Fibroblast of lung (primary cell): ENCODE measurements at regions not wholly inside any gene's neighbourhood (a gene's known extent, or its start where the extent isn't known, plus 50 kb on each side); places are given as distances from the start of the nearest gene placed in this dataset.

Source experiments
- DNase-seq, 2 donors: peaks; one replicate each; pipeline versions ENCODE4 v3.0.0 to v3.0.0-alpha.2; 2010; ENCODE audit warnings: low read depth in 2 of 2
- H2AFZ ChIP-seq: 2 replicates; pipeline ENCODE4 v1.5.1; 2012; ENCODE audit warnings: low read length, control low read depth, inconsistent platforms
- H3K27ac ChIP-seq: 2 replicates; pipeline ENCODE4 v1.5.1; 2011; ENCODE audit warnings: low read length, control low read depth; ENCODE audit not compliant: insufficient read depth
- H3K27me3 ChIP-seq: 2 replicates; pipeline ENCODE4 v1.5.1; 2011; ENCODE audit warnings: mild to moderate bottlenecking, low read length; ENCODE audit not compliant: control insufficient read depth, insufficient read depth
- H3K36me3 ChIP-seq: 2 replicates; pipeline ENCODE4 v1.5.1; 2011; ENCODE audit warnings: low read length; ENCODE audit not compliant: control insufficient read depth, insufficient read depth
- H3K4me1 ChIP-seq: 2 replicates; pipeline ENCODE4 v1.5.1; 2011; ENCODE audit warnings: low read length; ENCODE audit not compliant: control insufficient read depth, insufficient read depth; ENCODE audit errors: extremely low read depth
- H3K4me2 ChIP-seq: 2 replicates; pipeline ENCODE4 v1.5.1; 2011; ENCODE audit warnings: low read length, control low read depth; ENCODE audit not compliant: insufficient read depth; ENCODE audit errors: extremely low read depth
- H3K4me3 ChIP-seq, 4 experiments: fragments of 200-600 bp in 1 of 4; sonication (generic) in 1 of 4; replicated peaks in 1 of 4; 2 replicates each; pipeline ENCODE4 v1.5.1; 2011 to 2016; ENCODE audit warnings: low read length in 4 of 4, low read depth in 3 of 4, mild to moderate bottlenecking in 3 of 4, control low read depth in 2 of 4, inconsistent platforms in 1 of 4, mixed read lengths in 1 of 4; ENCODE audit not compliant: insufficient read depth in 1 of 4; ENCODE audit errors: control extremely low read depth in 1 of 4
- H3K79me2 ChIP-seq: 2 replicates; pipeline ENCODE4 v1.5.1; 2012; ENCODE audit warnings: mild to moderate bottlenecking, low read length, inconsistent platforms; ENCODE audit not compliant: control insufficient read depth, insufficient read depth
- H3K9ac ChIP-seq: 2 replicates; pipeline ENCODE4 v1.5.1; 2011; ENCODE audit warnings: mild to moderate bottlenecking, low read length, control low read depth; ENCODE audit not compliant: insufficient read depth
- H3K9me3 ChIP-seq: 2 replicates; pipeline ENCODE4 v1.5.1; 2012; ENCODE audit warnings: low read depth, low read length; ENCODE audit not compliant: control insufficient read depth, insufficient read depth
- H4K20me1 ChIP-seq: 2 replicates; pipeline ENCODE4 v1.5.1; 2011; ENCODE audit warnings: low read length; ENCODE audit not compliant: control insufficient read depth, insufficient read depth; ENCODE audit errors: extremely low read depth
- EZH2 ChIP-seq: IDR thresholded peaks from 2 replicates; pipeline ENCODE4 v1.5.1; 2012; ENCODE audit warnings: low read length, control low read depth, mild to moderate bottlenecking; ENCODE audit errors: missing control alignments
- TF ChIP-seq, protein P1 (sequence below), 2 donors: IDR thresholded peaks in 1 of 2; conservative IDR thresholded peaks in 1 of 2; 1 replicate in 1 of 2; 2 replicates in 1 of 2; pipeline ENCODE4 v1.5.1; 2011 to 2012; ENCODE audit warnings: low read length in 2 of 2, control low read depth in 1 of 2, inconsistent platforms in 1 of 2, low read depth in 1 of 2, mild to moderate bottlenecking in 1 of 2

GRCh38 chr4:1515156-1515555 is 108.9 kb upstream of the NKX1-1 start:
- no peak for TF ChIP-seq EZH2
- TF ChIP-seq, protein P1, sequence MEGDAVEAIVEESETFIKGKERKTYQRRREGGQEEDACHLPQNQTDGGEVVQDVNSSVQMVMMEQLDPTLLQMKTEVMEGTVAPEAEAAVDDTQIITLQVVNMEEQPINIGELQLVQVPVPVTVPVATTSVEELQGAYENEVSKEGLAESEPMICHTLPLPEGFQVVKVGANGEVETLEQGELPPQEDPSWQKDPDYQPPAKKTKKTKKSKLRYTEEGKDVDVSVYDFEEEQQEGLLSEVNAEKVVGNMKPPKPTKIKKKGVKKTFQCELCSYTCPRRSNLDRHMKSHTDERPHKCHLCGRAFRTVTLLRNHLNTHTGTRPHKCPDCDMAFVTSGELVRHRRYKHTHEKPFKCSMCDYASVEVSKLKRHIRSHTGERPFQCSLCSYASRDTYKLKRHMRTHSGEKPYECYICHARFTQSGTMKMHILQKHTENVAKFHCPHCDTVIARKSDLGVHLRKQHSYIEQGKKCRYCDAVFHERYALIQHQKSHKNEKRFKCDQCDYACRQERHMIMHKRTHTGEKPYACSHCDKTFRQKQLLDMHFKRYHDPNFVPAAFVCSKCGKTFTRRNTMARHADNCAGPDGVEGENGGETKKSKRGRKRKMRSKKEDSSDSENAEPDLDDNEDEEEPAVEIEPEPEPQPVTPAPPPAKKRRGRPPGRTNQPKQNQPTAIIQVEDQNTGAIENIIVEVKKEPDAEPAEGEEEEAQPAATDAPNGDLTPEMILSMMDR (conservative IDR thresholded peaks at IDR 0.05 in 1 of 2, IDR thresholded peaks at IDR 0.05 in 1 of 2; ENCODE audit: low read depth in 1 of 2, low read length in 2 of 2): no peak
- no peak overlapping the region for H3K9ac ChIP-seq
- no peaks in the 10 kb centered on the region for H3K4me1 ChIP-seq
- no peak overlapping the region for H3K4me2 ChIP-seq
- H2AFZ ChIP-seq: no peak overlapping the region
- DNase-seq: no peak
- no peaks in the 10 kb centered on the region for H3K36me3 ChIP-seq
- peaks cover 12% of the 10 kb centered on the region for H3K27me3 ChIP-seq
- no peaks in the 10 kb centered on the region for H3K9me3 ChIP-seq
- no peak overlapping the region for H3K27ac ChIP-seq
- no peak overlapping the region for H3K4me3 ChIP-seq
- H3K79me2 ChIP-seq: no peaks in the 10 kb centered on the region
- no peaks in the 10 kb centered on the region for H4K20me1 ChIP-seq

GRCh38 chr4:1514612-1515011 is 108.4 kb upstream of the NKX1-1 start:
- Histone ChIP-seq H3K9ac (no peak overlapping the region), H3K4me1 (no peaks in the 10 kb centered on the region), H3K27ac (no peak overlapping the region), H3K79me2 (no peaks in the 10 kb centered on the region), H3K4me3 (no peak overlapping the region), H3K36me3 (no peaks in the 10 kb centered on the region), H3K9me3 (no peaks in the 10 kb centered on the region), H3K4me2 (no peak overlapping the region), H3K27me3 (peaks cover 12% of the 10 kb centered on the region), H2AFZ (no peak overlapping the region), H4K20me1 (no peaks in the 10 kb centered on the region)
- TF ChIP-seq, protein P1 (conservative IDR thresholded peaks at IDR 0.05 in 1 of 2, IDR thresholded peaks at IDR 0.05 in 1 of 2; ENCODE audit: low read depth in 1 of 2, low read length in 2 of 2): no peak
- TF ChIP-seq EZH2: no peak
- DNase-seq: no peak

DNA sequence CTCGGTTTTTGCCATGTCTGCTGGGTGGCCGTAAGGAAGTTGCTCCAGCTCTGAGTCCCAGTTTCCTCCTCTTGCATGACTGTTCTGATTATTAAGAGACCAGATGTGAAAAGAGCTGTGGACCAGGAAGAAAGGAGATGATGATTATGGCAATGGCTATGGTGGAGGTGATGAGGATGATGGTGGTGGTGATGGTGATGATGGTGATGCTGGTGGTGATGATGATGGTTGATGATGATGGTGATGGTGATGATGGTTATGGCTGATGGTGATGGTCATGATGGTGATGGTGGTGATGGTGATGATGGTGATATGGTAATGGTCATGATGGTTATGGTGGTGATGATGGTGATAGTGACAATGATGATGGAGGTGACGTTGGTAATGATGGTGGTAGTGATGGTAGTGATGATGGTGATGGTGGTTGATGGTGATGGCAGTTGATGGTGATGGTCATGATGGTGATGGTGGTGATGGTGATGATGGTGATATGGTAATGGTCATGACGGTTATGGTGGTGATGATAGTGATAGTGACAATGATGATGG is 107.8 kb upstream of the NKX1-1 start:
- H4K20me1 ChIP-seq: no peaks in the 10 kb centered on the region
- no peak overlapping the region for H3K27ac ChIP-seq
- H3K36me3 ChIP-seq: no peaks in the 10 kb centered on the region
- H3K79me2 ChIP-seq: no peaks in the 10 kb centered on the region
- DNase-seq: no peak
- H3K4me3 ChIP-seq: no peak overlapping the region
- no peak overlapping the region for H3K9ac ChIP-seq
- TF ChIP-seq EZH2: no peak
- TF ChIP-seq, protein P1 (conservative IDR thresholded peaks at IDR 0.05 in 1 of 2, IDR thresholded peaks at IDR 0.05 in 1 of 2; ENCODE audit: low read depth in 1 of 2, low read length in 2 of 2): no peak
- H3K4me2 ChIP-seq: no peak overlapping the region
- H3K9me3 ChIP-seq: no peaks in the 10 kb centered on the region
- no peak overlapping the region for H2AFZ ChIP-seq
- H3K27me3 ChIP-seq: peaks cover 11% of the 10 kb centered on the region
- H3K4me1 ChIP-seq: no peaks in the 10 kb centered on the region
